ENCODE measurements at regions not wholly inside any gene's neighbourhood (a gene's known extent, or its start where the extent isn't known, plus 50 kb on each side); places are given as distances from the start of the nearest gene placed in this dataset.

DNA sequence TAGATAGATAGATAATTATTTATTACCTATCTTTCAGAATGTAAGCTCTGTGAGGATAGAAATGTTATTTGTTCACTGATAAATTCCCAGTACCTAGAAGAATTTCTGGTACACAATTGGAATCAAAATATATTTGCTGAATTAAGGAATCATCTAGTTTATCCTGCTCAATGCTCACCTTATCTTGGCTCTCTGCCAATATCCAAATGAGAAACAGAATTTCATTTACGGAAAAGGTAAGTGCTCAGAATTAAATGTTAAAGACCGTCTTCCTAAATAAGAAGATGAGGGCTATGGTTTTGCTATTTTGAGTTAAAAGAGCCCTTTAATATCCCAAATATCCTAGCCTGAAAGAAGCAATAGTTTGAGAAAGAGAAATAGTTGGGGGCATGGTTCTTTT, 232.1 kb upstream of the PDE4D start:
- 90% methylated on average over 2 of the region's 2 CpGs for WGBS

DNA sequence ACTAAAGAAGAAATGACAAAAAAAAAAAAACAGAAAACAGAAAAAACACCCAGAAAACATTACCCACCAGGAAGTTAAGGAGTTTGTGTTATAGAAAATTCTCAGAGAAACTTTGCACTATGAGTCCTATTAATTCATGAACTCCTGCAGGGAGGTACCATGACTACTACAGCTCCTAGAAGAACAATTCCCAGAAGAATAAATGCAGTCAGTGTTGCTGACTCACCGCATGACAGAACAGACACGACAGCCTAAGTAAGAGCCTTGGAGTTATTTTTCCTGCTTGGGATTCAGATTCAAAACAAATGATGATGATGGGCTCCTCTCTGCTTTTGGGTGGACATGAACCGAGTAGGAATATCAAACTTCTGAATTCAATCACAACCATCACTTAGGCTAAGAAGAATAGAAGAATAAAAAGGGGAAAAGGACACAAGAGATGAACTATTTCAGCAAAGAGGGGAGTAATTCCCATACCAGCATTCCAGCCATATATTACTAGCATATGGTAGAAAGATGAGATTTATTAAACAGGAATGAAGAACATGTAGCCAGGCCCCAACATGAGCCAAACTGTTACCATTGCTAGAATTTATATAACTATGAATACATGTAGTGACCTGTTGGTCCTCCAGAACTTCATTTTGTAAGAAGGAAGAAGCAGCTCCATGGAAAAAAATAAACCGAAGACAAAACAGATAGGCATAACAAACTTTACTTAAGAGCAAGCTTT, 209.6 kb upstream of the PDE4D start:
- no peak for DNase-seq
- H3K4me3 ChIP-seq (ENCODE audit: low read length), result no peak overlapping the region
- no peaks in the 10 kb centered on the region for H3K9me3 ChIP-seq (ENCODE audit: control insufficient read depth, low read length)
- ATAC-seq, result no peak
- 80% methylated on average over 4 of the region's 4 CpGs for WGBS
- H3K27me3 ChIP-seq (ENCODE audit: control insufficient read depth, insufficient read depth), result no peaks in the 10 kb centered on the region
- H3K27ac ChIP-seq (ENCODE audit: low read length), result no peak overlapping the region
- intact Hi-C loops (cut with DNase I), result no loop called here
- no peaks in the 10 kb centered on the region for H3K4me1 ChIP-seq (ENCODE audit: control insufficient read depth, insufficient read depth, low read length)

More for the DNA sequence above, 232.1 kb upstream of the PDE4D start:
- H3K27ac ChIP-seq (ENCODE audit: low read length), result no peak overlapping the region
- DNase-seq (no peak), ATAC-seq (no peak)
- intact Hi-C loops (cut with DNase I), result no loop called here
- no peaks in the 10 kb centered on the region for H3K9me3 ChIP-seq (ENCODE audit: control insufficient read depth, low read length)
- H3K4me1 ChIP-seq (ENCODE audit: control insufficient read depth, insufficient read depth, low read length), result no peaks in the 10 kb centered on the region
- H3K27me3 ChIP-seq (ENCODE audit: control insufficient read depth, insufficient read depth), result no peaks in the 10 kb centered on the region
- H3K4me3 ChIP-seq (ENCODE audit: low read length), result no peak overlapping the region

DNA sequence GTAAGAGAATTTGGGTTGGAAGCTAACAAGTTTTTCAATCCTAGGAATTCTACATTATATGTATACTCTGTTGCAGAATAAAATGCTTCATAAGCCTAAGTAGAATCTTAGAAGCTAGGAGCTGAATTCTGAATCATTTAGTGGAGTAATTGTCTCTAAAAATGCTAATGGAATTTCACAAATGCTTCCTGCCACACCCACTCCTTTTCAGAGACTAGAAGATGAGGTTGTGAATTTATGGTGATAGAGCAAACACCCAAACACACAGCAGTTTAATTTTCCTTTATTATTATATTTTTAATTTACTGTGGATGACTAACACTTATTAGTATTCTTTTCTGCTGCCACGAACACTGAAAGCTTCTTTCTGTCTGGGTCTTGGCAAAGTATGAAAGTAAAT, 208.0 kb upstream of the PDE4D start:
- H3K4me3 ChIP-seq (ENCODE audit: low read length), result no peak overlapping the region
- WGBS, result 82% methylated on average over 1 of the region's 1 CpG
- H3K4me1 ChIP-seq (ENCODE audit: control insufficient read depth, insufficient read depth, low read length), result no peaks in the 10 kb centered on the region
- ATAC-seq, result no peak
- intact Hi-C loops (cut with DNase I), result no loop called here
- no peaks in the 10 kb centered on the region for H3K27me3 ChIP-seq (ENCODE audit: control insufficient read depth, insufficient read depth)
- DNase-seq, result no peak
- no peak overlapping the region for H3K27ac ChIP-seq (ENCODE audit: low read length)
- H3K9me3 ChIP-seq (ENCODE audit: control insufficient read depth, low read length), result no peaks in the 10 kb centered on the region

DNA sequence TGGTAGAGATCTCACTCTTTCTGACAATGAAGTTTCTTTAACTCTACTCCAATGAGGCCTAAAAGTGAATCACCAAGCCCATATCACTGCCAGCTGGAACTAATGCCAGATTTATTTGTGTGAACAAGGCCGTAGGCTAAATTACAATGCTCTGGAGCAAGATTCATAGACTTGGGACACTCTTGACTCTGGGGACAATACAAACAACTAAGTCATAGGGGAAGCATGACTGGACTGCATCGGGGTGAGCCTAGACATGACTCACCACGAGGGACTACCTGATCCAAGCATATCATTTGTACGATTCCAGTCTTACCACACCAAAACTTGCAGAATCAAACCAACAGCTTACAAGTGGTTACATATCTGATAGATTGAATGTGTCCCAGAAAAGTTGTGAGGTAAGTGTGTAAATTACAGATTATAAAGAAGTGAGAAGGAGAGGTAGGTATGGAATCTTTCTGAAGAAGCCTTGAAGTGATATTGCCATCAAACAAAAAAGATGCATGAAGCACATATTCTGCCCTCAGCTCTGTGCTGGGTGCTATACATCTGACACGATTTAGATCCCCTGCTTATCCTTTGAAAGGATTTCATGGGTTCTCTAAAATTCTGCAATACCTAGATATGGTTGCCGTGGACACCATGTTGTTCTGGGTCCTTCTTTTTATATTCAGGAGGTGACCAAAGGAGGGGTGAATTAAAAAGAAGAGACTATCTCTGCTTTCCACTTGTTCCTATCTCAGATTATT, 199.3 kb upstream of the PDE4D start:
- intact Hi-C loops (cut with DNase I), result no loop called here
- Histone ChIP-seq H3K4me3 (ENCODE audit: low read length) (no peak overlapping the region), H3K4me1 (ENCODE audit: control insufficient read depth, insufficient read depth, low read length) (no peaks in the 10 kb centered on the region), H3K27me3 (ENCODE audit: control insufficient read depth, insufficient read depth) (no peaks in the 10 kb centered on the region), H3K9me3 (ENCODE audit: control insufficient read depth, low read length) (no peaks in the 10 kb centered on the region), H3K27ac (ENCODE audit: low read length) (no peak overlapping the region)
- 81% methylated on average over 6 of the region's 6 CpGs for WGBS
- ATAC-seq, result no peak
- DNase-seq, result no peak

DNA sequence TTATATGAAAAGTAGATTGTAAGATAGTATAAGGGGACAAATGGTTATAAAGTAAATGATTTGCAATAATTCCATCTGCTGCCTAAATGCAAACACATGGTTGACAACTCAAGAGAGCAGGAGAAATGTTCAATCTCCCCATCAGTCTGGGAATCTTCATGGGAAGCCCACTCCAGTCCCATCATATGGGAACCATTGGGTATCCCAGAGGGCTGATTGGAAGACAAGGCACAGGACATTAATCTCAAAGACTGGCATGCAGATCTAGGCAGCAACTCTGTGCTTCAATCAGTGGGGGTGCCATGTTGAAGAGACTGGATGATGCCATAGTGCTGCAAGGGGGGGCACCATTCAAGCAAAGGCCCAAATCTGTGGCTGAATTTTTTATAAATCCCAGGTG, 193.1 kb upstream of the PDE4D start:
- intact Hi-C loops (cut with DNase I), result no loop called here
- no peak for ATAC-seq
- Histone ChIP-seq H3K4me3 (ENCODE audit: low read length) (no peak overlapping the region), H3K4me1 (ENCODE audit: control insufficient read depth, insufficient read depth, low read length) (no peaks in the 10 kb centered on the region), H3K9me3 (ENCODE audit: control insufficient read depth, low read length) (peaks cover 2% of the 10 kb centered on the region), H3K27ac (ENCODE audit: low read length) (no peak overlapping the region), H3K27me3 (ENCODE audit: control insufficient read depth, insufficient read depth) (no peaks in the 10 kb centered on the region)
- DNase-seq, result no peak

DNA sequence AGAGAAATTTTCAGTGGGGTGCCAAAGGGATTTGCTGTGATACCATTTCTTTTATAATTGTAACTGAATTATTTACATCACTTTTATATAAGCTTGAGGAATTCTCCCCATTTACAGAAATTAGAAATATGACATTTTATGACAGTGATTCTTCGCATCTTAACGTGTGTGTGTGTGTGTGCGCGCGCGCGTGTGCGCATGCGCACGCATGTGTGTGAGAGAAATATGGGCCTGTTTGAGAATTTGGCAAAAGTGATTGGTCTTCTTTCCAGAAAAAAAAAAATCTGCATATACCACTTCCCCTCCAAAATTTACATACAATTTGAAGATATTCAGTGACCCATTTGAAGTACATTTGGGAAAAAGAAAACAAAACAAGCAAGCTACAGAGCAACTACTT, 190.7 kb upstream of the PDE4D start:
- DNase-seq, result no peak
- H3K4me3 ChIP-seq (ENCODE audit: low read length), result no peak overlapping the region
- H3K9me3 ChIP-seq (ENCODE audit: control insufficient read depth, low read length), result peaks cover 2% of the 10 kb centered on the region

DNA sequence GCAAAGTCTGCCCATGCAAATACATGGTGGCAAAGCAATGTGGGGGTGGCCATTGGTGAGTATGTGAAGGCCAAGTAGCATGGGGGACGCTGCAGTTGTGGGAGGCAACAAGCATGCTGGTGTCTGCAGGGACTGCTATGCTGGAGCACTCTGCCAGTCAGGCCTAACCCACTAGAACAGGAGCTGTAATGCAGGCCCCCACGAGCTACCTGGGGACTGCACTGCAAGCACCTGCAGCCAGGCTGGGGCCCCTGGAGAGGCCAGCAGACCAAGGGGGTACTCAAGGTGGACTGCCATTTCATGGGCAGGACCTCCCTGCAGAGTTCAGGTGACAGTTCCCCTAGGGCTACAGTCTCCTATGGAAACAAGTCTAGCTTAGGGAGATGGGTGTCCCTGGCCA, 183.8 kb upstream of the PDE4D start:
- Histone ChIP-seq H3K4me3 (ENCODE audit: low read length) (no peak overlapping the region), H3K27ac (ENCODE audit: low read length) (no peak overlapping the region), H3K9me3 (ENCODE audit: control insufficient read depth, low read length) (no peaks in the 10 kb centered on the region), H3K4me1 (ENCODE audit: control insufficient read depth, insufficient read depth, low read length) (no peaks in the 10 kb centered on the region), H3K27me3 (ENCODE audit: control insufficient read depth, insufficient read depth) (no peaks in the 10 kb centered on the region)
- intact Hi-C loops (cut with DNase I), result no loop called here
- no peak for ATAC-seq
- 59% methylated on average over 2 of the region's 2 CpGs for WGBS
- DNase-seq, result no peak

More for the DNA sequence above, 190.7 kb upstream of the PDE4D start:
- Histone ChIP-seq H3K27me3 (ENCODE audit: control insufficient read depth, insufficient read depth) (no peaks in the 10 kb centered on the region), H3K4me1 (ENCODE audit: control insufficient read depth, insufficient read depth, low read length) (no peaks in the 10 kb centered on the region), H3K27ac (ENCODE audit: low read length) (no peak overlapping the region)
- intact Hi-C loops (cut with DNase I), result no loop called here
- WGBS, result 93% methylated on average over 10 of the region's 10 CpGs
- no peak for ATAC-seq

DNA sequence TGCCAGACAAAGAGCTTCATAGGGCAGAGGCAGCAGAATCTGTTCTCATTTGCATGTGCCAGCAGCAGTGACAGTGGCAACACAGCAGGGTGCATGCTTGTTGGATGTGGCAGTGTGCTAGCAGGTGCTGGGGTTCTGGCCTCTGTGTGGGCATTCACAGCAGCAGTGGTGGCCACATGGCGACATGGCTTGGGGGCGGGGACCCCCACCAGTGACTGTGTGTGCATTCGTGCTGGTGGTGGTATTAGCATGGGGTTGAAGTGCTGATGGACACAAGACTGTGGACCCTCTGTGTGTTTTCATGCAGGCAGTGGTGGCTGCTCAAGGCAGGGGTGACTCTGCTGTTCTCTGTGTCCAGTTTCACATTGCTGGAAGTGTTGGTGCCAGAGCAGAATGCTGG, 183.2 kb upstream of the PDE4D start:
- ATAC-seq (no peak), DNase-seq (no peak)
- 85% methylated on average over 3 of the region's 3 CpGs for WGBS
- intact Hi-C loops (cut with DNase I), result no loop called here
- no peaks in the 10 kb centered on the region for H3K9me3 ChIP-seq (ENCODE audit: control insufficient read depth, low read length)
- H3K27ac ChIP-seq (ENCODE audit: low read length), result no peak overlapping the region
- H3K4me3 ChIP-seq (ENCODE audit: low read length), result no peak overlapping the region
- H3K4me1 ChIP-seq (ENCODE audit: control insufficient read depth, insufficient read depth, low read length), result no peaks in the 10 kb centered on the region
- H3K27me3 ChIP-seq (ENCODE audit: control insufficient read depth, insufficient read depth), result no peaks in the 10 kb centered on the region

DNA sequence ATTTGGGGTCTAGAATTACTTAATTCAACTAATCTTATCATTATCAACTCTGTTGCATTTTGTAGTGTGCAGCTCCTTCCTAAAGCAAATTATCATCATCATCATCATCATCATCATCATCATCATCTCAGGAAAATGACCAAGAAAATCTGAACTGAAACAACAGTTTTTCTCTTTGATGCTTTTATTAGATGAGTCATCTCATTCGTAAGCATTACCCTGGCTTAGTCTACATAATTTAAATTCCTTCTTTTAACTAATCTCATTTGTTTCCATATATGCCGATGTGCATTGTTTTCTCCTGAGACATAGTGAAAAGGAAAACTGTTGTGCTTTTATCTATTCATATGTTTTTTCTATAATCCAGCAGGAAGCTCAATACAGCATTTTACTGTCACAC, 173.0 kb upstream of the PDE4D start:
- 39% methylated on average over 2 of the region's 2 CpGs for WGBS

DNA sequence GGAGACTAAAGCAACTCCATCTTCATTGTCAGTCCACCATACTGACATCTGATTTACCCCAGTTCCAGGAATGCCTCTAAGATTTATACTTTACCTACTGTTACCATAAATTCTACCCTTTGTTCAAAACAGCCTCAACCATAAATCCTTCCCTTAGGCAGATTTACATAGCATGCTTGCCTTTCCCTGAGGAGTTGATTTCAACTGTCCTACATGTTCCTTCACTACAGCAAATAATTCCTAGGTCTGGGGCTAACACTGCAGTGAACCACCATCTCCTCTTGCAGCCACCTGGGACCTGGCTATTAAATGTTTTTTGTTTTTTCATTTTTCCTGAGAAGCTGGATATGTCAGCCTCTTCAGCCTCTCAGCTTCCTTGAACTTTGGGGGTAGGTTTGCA, 166.9 kb upstream of the PDE4D start:
- Histone ChIP-seq H3K4me3 (ENCODE audit: low read length) (no peak overlapping the region), H3K27ac (ENCODE audit: low read length) (no peak overlapping the region), H3K4me1 (ENCODE audit: control insufficient read depth, insufficient read depth, low read length) (no peaks in the 10 kb centered on the region), H3K9me3 (ENCODE audit: control insufficient read depth, low read length) (no peaks in the 10 kb centered on the region), H3K27me3 (ENCODE audit: control insufficient read depth, insufficient read depth) (no peaks in the 10 kb centered on the region)
- intact Hi-C loops (cut with DNase I), result no loop called here
- DNase-seq (no peak), ATAC-seq (no peak)

More for the DNA sequence above, 173.0 kb upstream of the PDE4D start:
- H3K27ac ChIP-seq (ENCODE audit: low read length), result no peak overlapping the region
- ATAC-seq (no peak), DNase-seq (no peak)
- no peak overlapping the region for H3K4me3 ChIP-seq (ENCODE audit: low read length)
- H3K9me3 ChIP-seq (ENCODE audit: control insufficient read depth, low read length), result no peaks in the 10 kb centered on the region
- no peaks in the 10 kb centered on the region for H3K4me1 ChIP-seq (ENCODE audit: control insufficient read depth, insufficient read depth, low read length)
- intact Hi-C loops (cut with DNase I), result no loop called here
- H3K27me3 ChIP-seq (ENCODE audit: control insufficient read depth, insufficient read depth), result no peaks in the 10 kb centered on the region

DNA sequence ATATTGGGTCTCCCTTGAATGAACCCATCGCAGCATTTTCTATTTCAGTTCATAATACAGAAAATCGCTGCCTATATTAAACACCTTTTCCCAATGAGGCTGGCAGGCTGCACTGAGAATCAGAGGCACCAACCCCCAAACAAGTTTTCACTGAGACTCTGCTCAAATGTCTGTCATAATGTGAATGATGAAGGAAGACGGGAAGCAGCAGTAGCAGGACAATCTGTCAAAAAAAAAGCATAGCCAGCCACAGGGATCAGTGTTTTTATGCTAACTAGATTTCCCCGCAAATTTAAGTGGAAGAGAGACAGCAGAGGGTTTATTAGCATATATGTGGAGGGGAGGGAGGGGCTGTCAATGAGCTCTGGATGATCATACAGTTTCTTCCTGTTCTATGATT, 162.7 kb upstream of the PDE4D start:
- H3K27ac ChIP-seq (ENCODE audit: low read length), result no peak overlapping the region
- intact Hi-C loops (cut with DNase I), result no loop called here
- H3K4me1 ChIP-seq (ENCODE audit: control insufficient read depth, insufficient read depth, low read length), result no peaks in the 10 kb centered on the region
- ATAC-seq (no peak), DNase-seq (no peak)
- no peaks in the 10 kb centered on the region for H3K9me3 ChIP-seq (ENCODE audit: control insufficient read depth, low read length)
- H3K4me3 ChIP-seq (ENCODE audit: low read length), result no peak overlapping the region
- no peaks in the 10 kb centered on the region for H3K27me3 ChIP-seq (ENCODE audit: control insufficient read depth, insufficient read depth)
- 70% methylated on average over 4 of the region's 4 CpGs for WGBS
